Smooth muscle cell (in vitro differentiated cells): ENCODE measurements at regions not wholly inside any gene's neighbourhood (a gene's known extent, or its start where the extent isn't known, plus 50 kb on each side); places are given as distances from the start of the nearest gene placed in this dataset.
"Not testable (repeated sequence)": the region's sequence is repeated elsewhere in the genome, so short reads cannot be mapped to it uniquely, and the experiment has no call there.

ENCODE experiments used
- DNase-seq: peaks from one replicate; lab custom pipeline; 2025; ENCODE audit not compliant: unreplicated experiment; lab: John Stamatoyannopoulos, UW
- H2AFZ ChIP-seq: fragments of 200-600 bp; sonication (generic); 2 replicates; pipeline ENCODE4 v1.6.0; 2016; ENCODE audit warnings: antibody characterized with exemption, low read depth, mild to moderate bottlenecking
- H3F3A ChIP-seq: fragments of 200-600 bp; sonication (generic); 2 replicates; pipeline ENCODE4 v1.6.0; 2017; ENCODE audit warnings: antibody characterized with exemption, low read depth
- H3K27ac ChIP-seq: fragments of 200-600 bp; sonication (generic); 2 replicates; pipeline ENCODE4 v1.5.1; 2016; ENCODE audit warnings: low read depth, mild to moderate bottlenecking
- H3K27me3 ChIP-seq: fragments of 200-600 bp; sonication (generic); 2 replicates; pipeline ENCODE4 v1.6.1; 2016; ENCODE audit warnings: low read depth, mild to moderate bottlenecking
- H3K36me3 ChIP-seq: fragments of 200-600 bp; sonication (generic); 2 replicates; pipeline ENCODE4 v1.5.1; 2016; ENCODE audit warnings: low read depth
- H3K4me1 ChIP-seq: fragments of 200-600 bp; sonication (generic); 2 replicates; pipeline ENCODE4 v1.5.1; 2016; ENCODE audit warnings: low read depth
- H3K4me2 ChIP-seq: fragments of 200-600 bp; sonication (generic); 2 replicates; pipeline ENCODE4 v1.6.0; 2016; ENCODE audit warnings: mild to moderate bottlenecking
- H3K4me3 ChIP-seq: fragments of 200-600 bp; sonication (generic); 2 replicates; pipeline ENCODE4 v1.5.1; 2016; ENCODE audit warnings: mild to moderate bottlenecking
- H3K79me2 ChIP-seq: fragments of 200-600 bp; sonication (generic); 2 replicates; pipeline ENCODE4 v1.6.0; 2016; ENCODE audit warnings: low read depth, mild to moderate bottlenecking
- H3K9ac ChIP-seq: fragments of 200-600 bp; sonication (generic); 2 replicates; pipeline ENCODE4 v1.6.0; 2016; ENCODE audit warnings: low read depth
- H3K9me3 ChIP-seq: fragments of 200-600 bp; sonication (generic); replicated peaks from 2 replicates; pipeline ENCODE4 v1.5.1; 2016; ENCODE audit warnings: low read depth
- H4K20me1 ChIP-seq: fragments of 200-600 bp; sonication (generic); 2 replicates; pipeline ENCODE4 v1.6.0; 2016; ENCODE audit warnings: low read depth
- CTCF ChIP-seq: fragments of 200-600 bp; sonication (generic); IDR thresholded peaks from 2 replicates; pipeline ENCODE4 v1.5.1; 2017; ENCODE audit warnings: borderline replicate concordance, mild to moderate bottlenecking, antibody characterized with exemption; ENCODE audit not compliant: insufficient read depth, poor library complexity, severe bottlenecking
- WGBS: methylation state at CpG from one replicate; pipeline ENCODE4 v1.1.7; 2016; ENCODE audit warnings: low lambda C conversion rate; 5-methylcytosine and 5-hydroxymethylcytosine counted together

GRCh38 chr10:62980687-62981086, 152.4 kb upstream of the NRBF2 start:
- no peak overlapping the region for H3K4me2 ChIP-seq
- no peaks in the 10 kb centered on the region for H4K20me1 ChIP-seq
- H3K27ac ChIP-seq = no peak overlapping the region
- H3K36me3 ChIP-seq = no peaks in the 10 kb centered on the region
- WGBS = 68% methylated on average over 5 of the region's 5 CpGs
- H3K9me3 ChIP-seq = no peaks in the 10 kb centered on the region
- no peaks in the 10 kb centered on the region for H3K79me2 ChIP-seq
- no peak for DNase-seq
- H3K27me3 ChIP-seq = no peaks in the 10 kb centered on the region
- no peak overlapping the region for H3K4me3 ChIP-seq
- H3K4me1 ChIP-seq = no peaks in the 10 kb centered on the region
- no peaks in the 10 kb centered on the region for H3F3A ChIP-seq
- no peak overlapping the region for H3K9ac ChIP-seq
- no peak for TF ChIP-seq CTCF
- no peak overlapping the region for H2AFZ ChIP-seq

GRCh38 chr10:62979921-62980320, 153.2 kb upstream of the NRBF2 start:
- Histone ChIP-seq H3F3A (no peaks in the 10 kb centered on the region), H3K36me3 (no peaks in the 10 kb centered on the region), H3K9me3 (no peaks in the 10 kb centered on the region), H4K20me1 (no peaks in the 10 kb centered on the region), H3K4me2 (no peak overlapping the region), H3K9ac (no peak overlapping the region), H3K79me2 (no peaks in the 10 kb centered on the region), H3K27ac (no peak overlapping the region), H3K4me1 (no peaks in the 10 kb centered on the region), H3K4me3 (no peak overlapping the region), H2AFZ (no peak overlapping the region), H3K27me3 (no peaks in the 10 kb centered on the region)
- TF ChIP-seq CTCF = no peak
- DNase-seq = no peak

- no peak for TF ChIP-seq CTCF
- Histone ChIP-seq H3K9me3 (no peaks in the 10 kb centered on the region), H3K27me3 (no peaks in the 10 kb centered on the region), H3K9ac (no peak overlapping the region), H2AFZ (no peak overlapping the region), H3F3A (no peaks in the 10 kb centered on the region), H3K79me2 (no peaks in the 10 kb centered on the region), H3K27ac (no peak overlapping the region), H3K36me3 (no peaks in the 10 kb centered on the region), H3K4me2 (no peak overlapping the region), H3K4me3 (no peak overlapping the region), H3K4me1 (no peaks in the 10 kb centered on the region), H4K20me1 (no peaks in the 10 kb centered on the region)
- DNase-seq = no peak
- WGBS = 51% methylated on average over 4 of the region's 4 CpGs
These were observed 154.6 kb upstream of the NRBF2 start for GRCh38 chr10:62978482-62978881.

GRCh38 chr10:62974795-62975194, 158.3 kb upstream of the NRBF2 start:
- H3K36me3 ChIP-seq, H3K4me1 ChIP-seq, H3K4me3 ChIP-seq, H3K79me2 ChIP-seq, H3F3A ChIP-seq, H3K9me3 ChIP-seq, DNase-seq, H3K27ac ChIP-seq, H3K27me3 ChIP-seq, H3K9ac ChIP-seq, H3K4me2 ChIP-seq, H2AFZ ChIP-seq, H4K20me1 ChIP-seq: not testable (repeated sequence)
- 82% methylated on average over 1 of the region's 1 CpG for WGBS
